ENCODE measurements at regions not wholly inside any gene's neighbourhood (a gene's known extent, or its start where the extent isn't known, plus 50 kb on each side); places are given as distances from the start of the nearest gene placed in this dataset.

DNA sequence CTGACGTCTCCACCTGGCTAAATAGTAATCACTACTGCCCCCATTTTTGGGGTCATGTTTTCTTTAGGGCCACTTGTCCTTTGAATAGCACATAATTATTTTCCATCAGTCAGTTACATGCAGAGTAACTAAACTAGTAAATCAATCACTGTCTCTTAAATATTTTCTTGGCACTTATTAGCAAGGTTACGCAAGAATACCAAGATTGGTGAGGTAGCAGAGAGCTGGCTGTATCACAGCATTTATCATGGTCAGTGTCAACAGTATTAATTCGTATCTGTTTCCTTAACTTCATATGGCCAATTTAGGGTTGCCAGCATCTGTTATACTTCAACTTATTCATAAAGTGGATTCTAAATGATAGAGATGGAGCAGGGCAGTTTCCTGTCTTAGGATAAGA is 346.8 kb upstream of the FAM174A start:
- DNase-seq: no peak
- TF ChIP-seq POLR2A (IDR thresholded peaks at IDR 0.05): no peak
- TF ChIP-seq, protein P1, sequence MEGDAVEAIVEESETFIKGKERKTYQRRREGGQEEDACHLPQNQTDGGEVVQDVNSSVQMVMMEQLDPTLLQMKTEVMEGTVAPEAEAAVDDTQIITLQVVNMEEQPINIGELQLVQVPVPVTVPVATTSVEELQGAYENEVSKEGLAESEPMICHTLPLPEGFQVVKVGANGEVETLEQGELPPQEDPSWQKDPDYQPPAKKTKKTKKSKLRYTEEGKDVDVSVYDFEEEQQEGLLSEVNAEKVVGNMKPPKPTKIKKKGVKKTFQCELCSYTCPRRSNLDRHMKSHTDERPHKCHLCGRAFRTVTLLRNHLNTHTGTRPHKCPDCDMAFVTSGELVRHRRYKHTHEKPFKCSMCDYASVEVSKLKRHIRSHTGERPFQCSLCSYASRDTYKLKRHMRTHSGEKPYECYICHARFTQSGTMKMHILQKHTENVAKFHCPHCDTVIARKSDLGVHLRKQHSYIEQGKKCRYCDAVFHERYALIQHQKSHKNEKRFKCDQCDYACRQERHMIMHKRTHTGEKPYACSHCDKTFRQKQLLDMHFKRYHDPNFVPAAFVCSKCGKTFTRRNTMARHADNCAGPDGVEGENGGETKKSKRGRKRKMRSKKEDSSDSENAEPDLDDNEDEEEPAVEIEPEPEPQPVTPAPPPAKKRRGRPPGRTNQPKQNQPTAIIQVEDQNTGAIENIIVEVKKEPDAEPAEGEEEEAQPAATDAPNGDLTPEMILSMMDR (IDR thresholded peaks at IDR 0.05): no peak
- no peaks in the 10 kb centered on the region for H3K36me3 ChIP-seq
- no peaks in the 10 kb centered on the region for H3K4me1 ChIP-seq
- no peak overlapping the region for H3K4me3 ChIP-seq
- intact Hi-C loops (cut with DNase I; ENCODE audit: low total_unique reads): no loop called here
- H3K27me3 ChIP-seq: no peaks in the 10 kb centered on the region
- H3K27ac ChIP-seq: no peak overlapping the region
- no peaks in the 10 kb centered on the region for H3K9me3 ChIP-seq

DNA sequence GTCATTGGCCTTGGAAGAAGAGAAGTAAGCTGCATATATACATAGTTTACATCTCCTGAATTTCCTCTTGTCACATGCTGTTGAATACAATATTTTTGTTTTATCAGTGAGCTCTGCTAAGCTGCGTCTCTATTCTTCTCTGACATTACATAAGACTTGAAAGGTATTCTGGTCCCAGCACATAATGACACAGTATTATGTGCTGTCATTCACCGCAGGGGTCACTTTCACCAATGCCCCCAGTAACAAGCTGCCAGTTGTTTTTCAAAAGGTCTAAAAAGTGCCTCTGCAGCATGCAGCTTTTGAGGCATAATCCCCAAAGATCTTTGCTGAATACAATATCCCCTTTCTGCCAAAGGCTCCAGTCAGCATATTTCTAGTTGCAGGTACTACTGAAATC is 349.0 kb upstream of the FAM174A start:
- H3K4me1 ChIP-seq: no peaks in the 10 kb centered on the region
- TF ChIP-seq POLR2A (IDR thresholded peaks at IDR 0.05): no peak
- TF ChIP-seq, protein P1 (IDR thresholded peaks at IDR 0.05): no peak
- H3K4me3 ChIP-seq: no peak overlapping the region
- intact Hi-C loops (cut with DNase I; ENCODE audit: low total_unique reads): no loop called here
- no peaks in the 10 kb centered on the region for H3K36me3 ChIP-seq
- H3K9me3 ChIP-seq: no peaks in the 10 kb centered on the region
- H3K27ac ChIP-seq: no peak overlapping the region
- H3K27me3 ChIP-seq: no peaks in the 10 kb centered on the region
- DNase-seq: no peak

DNA sequence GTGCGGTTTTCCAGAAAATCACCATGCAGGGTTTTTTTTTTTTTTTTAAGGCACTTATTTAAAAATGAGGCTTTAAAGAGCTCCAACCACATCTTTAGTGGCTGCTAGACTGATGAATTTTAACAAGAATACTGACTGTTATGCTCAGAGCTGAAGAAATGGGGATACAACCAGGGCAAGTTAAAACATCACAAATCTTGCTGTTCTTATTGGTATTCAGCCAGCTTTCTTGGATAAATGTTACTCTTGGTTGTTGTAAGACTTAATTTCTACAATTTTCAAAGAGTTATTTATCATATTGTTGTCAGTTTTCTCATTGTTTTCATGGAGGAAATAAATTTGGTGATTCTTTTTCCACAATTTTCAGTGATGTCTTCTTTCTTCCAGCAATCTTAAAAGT is 352.8 kb upstream of the FAM174A start:
- TF ChIP-seq, protein P1 (IDR thresholded peaks at IDR 0.05): no peak
- TF ChIP-seq POLR2A (IDR thresholded peaks at IDR 0.05): no peak
- no peaks in the 10 kb centered on the region for H3K27me3 ChIP-seq
- intact Hi-C loops (cut with DNase I; ENCODE audit: low total_unique reads): no loop called here
- no peak overlapping the region for H3K4me3 ChIP-seq
- no peaks in the 10 kb centered on the region for H3K36me3 ChIP-seq
- H3K27ac ChIP-seq: no peak overlapping the region
- DNase-seq: no peak
- H3K4me1 ChIP-seq: no peaks in the 10 kb centered on the region
- no peaks in the 10 kb centered on the region for H3K9me3 ChIP-seq

DNA sequence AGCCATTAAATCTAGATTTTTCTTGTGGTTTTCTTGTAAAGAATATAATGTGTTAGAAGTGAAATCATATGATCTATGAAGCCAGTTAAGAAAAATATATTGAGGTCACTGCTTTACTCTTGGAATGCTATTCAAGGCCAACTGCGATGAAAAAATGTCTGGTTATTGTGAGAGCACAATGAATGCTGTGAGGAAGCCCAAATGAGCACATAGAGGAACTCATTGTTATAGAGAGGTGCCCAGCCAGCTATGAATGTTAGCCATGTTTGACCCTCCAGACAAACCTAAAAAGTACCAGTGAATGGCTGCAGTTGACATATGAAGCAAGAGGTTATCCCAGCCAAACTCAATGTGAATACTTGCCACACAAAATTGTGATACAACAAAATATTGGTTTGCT is 359.8 kb upstream of the FAM174A start:
- H3K4me3 ChIP-seq: no peak overlapping the region
- H3K9me3 ChIP-seq: no peaks in the 10 kb centered on the region
- no peaks in the 10 kb centered on the region for H3K4me1 ChIP-seq
- no peaks in the 10 kb centered on the region for H3K27me3 ChIP-seq
- H3K36me3 ChIP-seq: no peaks in the 10 kb centered on the region
- no peak overlapping the region for H3K27ac ChIP-seq
- DNase-seq: no peak
- TF ChIP-seq, protein P1 (IDR thresholded peaks at IDR 0.05): no peak
- no peak for TF ChIP-seq POLR2A (IDR thresholded peaks at IDR 0.05)
- intact Hi-C loops (cut with DNase I; ENCODE audit: low total_unique reads): no loop called here

DNA sequence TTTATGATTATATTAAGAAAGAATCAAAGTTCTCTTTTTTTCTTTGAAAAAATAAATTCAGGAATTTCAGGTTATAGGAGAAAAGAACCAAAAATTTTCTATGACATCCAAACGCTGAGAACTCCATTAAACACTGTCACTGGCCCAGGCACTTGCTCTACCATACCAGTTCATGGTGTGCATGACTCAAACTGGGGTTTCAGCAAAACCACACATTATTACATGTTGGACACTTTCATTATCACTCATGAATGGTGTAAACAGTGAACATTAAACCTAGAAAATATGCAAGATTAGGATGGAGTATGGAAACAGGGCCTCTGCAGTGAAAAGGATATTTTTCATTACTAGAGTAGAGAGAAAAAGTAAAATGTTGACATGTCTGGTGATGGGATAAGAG is 369.9 kb upstream of the FAM174A start:
- Histone ChIP-seq H3K27ac (no peak overlapping the region), H3K27me3 (no peaks in the 10 kb centered on the region), H3K36me3 (no peaks in the 10 kb centered on the region), H3K4me1 (no peaks in the 10 kb centered on the region), H3K4me3 (no peak overlapping the region), H3K9me3 (no peaks in the 10 kb centered on the region)
- intact Hi-C loops (cut with DNase I; ENCODE audit: low total_unique reads): no loop called here
- DNase-seq: no peak
- TF ChIP-seq, protein P1 (IDR thresholded peaks at IDR 0.05): no peak
- TF ChIP-seq POLR2A (IDR thresholded peaks at IDR 0.05): no peak
